HG03066 (cell line): ENCODE measurements at regions not wholly inside any gene's neighbourhood (a gene's known extent, or its start where the extent isn't known, plus 50 kb on each side); places are given as distances from the start of the nearest gene placed in this dataset.

Experiments used
- ATAC-seq: cut with Tn5 transposase; IDR thresholded peaks from one replicate; pipeline ENCODE4 v1.9.1; 2021; ENCODE audit warnings: low read depth; ENCODE audit not compliant: unreplicated experiment

GRCh38 chr5:57831932-57832331, 349.3 kb upstream of the ACTBL2 start:
- no peak for ATAC-seq

GRCh38 chr5:57831090-57831489, 348.5 kb upstream of the ACTBL2 start:
- no peak for ATAC-seq

GRCh38 chr5:57828221-57828620, 345.6 kb upstream of the ACTBL2 start:
- ATAC-seq: no peak

GRCh38 chr5:57825031-57825686, 342.5 kb upstream of the ACTBL2 start:
- no peak for ATAC-seq

GRCh38 chr5:57824623-57825022, 342.0 kb upstream of the ACTBL2 start:
- ATAC-seq: no peak

- ATAC-seq: no peak
These were observed 341.4 kb upstream of the ACTBL2 start for GRCh38 chr5:57824047-57824446.

- no peak for ATAC-seq
These were observed 340.0 kb upstream of the ACTBL2 start for GRCh38 chr5:57822651-57823050.

GRCh38 chr5:57818397-57818796, 335.8 kb upstream of the ACTBL2 start:
- no peak for ATAC-seq

GRCh38 chr5:57817924-57818323, 335.3 kb upstream of the ACTBL2 start:
- ATAC-seq: no peak

- ATAC-seq: no peak
These were observed 334.4 kb upstream of the ACTBL2 start for GRCh38 chr5:57817001-57817453.

GRCh38 chr5:57816108-57816507, 333.5 kb upstream of the ACTBL2 start:
- ATAC-seq: no peak

GRCh38 chr5:57805732-57806131, 323.1 kb upstream of the ACTBL2 start:
- no peak for ATAC-seq

GRCh38 chr5:57805170-57805569, 322.6 kb upstream of the ACTBL2 start:
- ATAC-seq: no peak

GRCh38 chr5:57804505-57804904, 321.9 kb upstream of the ACTBL2 start:
- ATAC-seq: no peak

- ATAC-seq: no peak
These were observed 321.4 kb upstream of the ACTBL2 start for GRCh38 chr5:57804007-57804444.

GRCh38 chr5:57802131-57802530, 319.5 kb upstream of the ACTBL2 start:
- ATAC-seq: no peak

GRCh38 chr5:57795203-57795602, 312.6 kb upstream of the ACTBL2 start:
- ATAC-seq: no peak

GRCh38 chr5:57791875-57792274, 309.3 kb upstream of the ACTBL2 start:
- ATAC-seq: no peak

GRCh38 chr5:57785946-57786345, 303.3 kb upstream of the ACTBL2 start:
- ATAC-seq: no peak

GRCh38 chr5:57784121-57784520, 301.5 kb upstream of the ACTBL2 start:
- no peak for ATAC-seq

- no peak for ATAC-seq
These were observed 301.1 kb upstream of the ACTBL2 start for GRCh38 chr5:57783693-57784092.

GRCh38 chr5:57780961-57781325, 298.3 kb upstream of the ACTBL2 start:
- no peak for ATAC-seq
